ENCODE measurements at regions not wholly inside any gene's neighbourhood (a gene's known extent, or its start where the extent isn't known, plus 50 kb on each side); places are given as distances from the start of the nearest gene placed in this dataset.

- TF ChIP-seq POLR2AphosphoS5 (IDR thresholded peaks at IDR 0.05; ENCODE audit: low read depth, low read length) (no peak), SIN3A (IDR thresholded peaks at IDR 0.05; ENCODE audit: borderline replicate concordance, insufficient read depth, low read length) (no peak)
Measured at GRCh38 chr16:85394456-85395206, 218.5 kb upstream of the GSE1 start.

GRCh38 chr16:85395207-85395912, 217.8 kb upstream of the GSE1 start:
- TF ChIP-seq POLR2AphosphoS5 (IDR thresholded peaks at IDR 0.05; ENCODE audit: low read depth, low read length) (no peak), REST (IDR thresholded peaks at IDR 0.05; ENCODE audit: insufficient read depth in 1 of 2, low read depth in 2 of 2, low read length in 2 of 2) (no peak)

- TF ChIP-seq SIN3A (IDR thresholded peaks at IDR 0.05; ENCODE audit: borderline replicate concordance, insufficient read depth, low read length) (no peak), FOXP2 (optimal IDR thresholded peaks at IDR 0.05; ENCODE audit: borderline replicate concordance, extremely low read depth, extremely low read length, insufficient read depth) (no peak), POLR2AphosphoS5 (IDR thresholded peaks at IDR 0.05; ENCODE audit: low read depth, low read length) (no peak), TAF1 (IDR thresholded peaks at IDR 0.05; ENCODE audit: borderline replicate concordance, insufficient read depth, low read length) (no peak), REST (IDR thresholded peaks at IDR 0.05; ENCODE audit: insufficient read depth in 1 of 2, low read depth in 2 of 2, low read length in 2 of 2) (no peak)
Measured at GRCh38 chr16:85395913-85396878, 216.9 kb upstream of the GSE1 start.

- no peak for TF ChIP-seq REST (IDR thresholded peaks at IDR 0.05; ENCODE audit: insufficient read depth in 1 of 2, low read depth in 2 of 2, low read length in 2 of 2)
- TF ChIP-seq SIN3A (IDR thresholded peaks at IDR 0.05; ENCODE audit: borderline replicate concordance, insufficient read depth, low read length) = no peak
- TF ChIP-seq FOXP2 (optimal IDR thresholded peaks at IDR 0.05; ENCODE audit: borderline replicate concordance, extremely low read depth, extremely low read length, insufficient read depth) = no peak
- no peak for TF ChIP-seq TAF1 (IDR thresholded peaks at IDR 0.05; ENCODE audit: borderline replicate concordance, insufficient read depth, low read length)
- TF ChIP-seq POLR2AphosphoS5 (IDR thresholded peaks at IDR 0.05; ENCODE audit: low read depth, low read length) = no peak
Measured at GRCh38 chr16:85396879-85397871, 215.9 kb upstream of the GSE1 start.
